HepG2 (cell line): ENCODE measurements at regions not wholly inside any gene's neighbourhood (a gene's known extent, or its start where the extent isn't known, plus 50 kb on each side); places are given as distances from the start of the nearest gene placed in this dataset.

ENCODE experiments used
- ATAC-seq: fragments of 200-7000 bp; cut with Tn5 transposase; 3 replicates; pipeline ENCODE4 v1.9.1; 2020; ENCODE audit warnings: mild to moderate bottlenecking, moderate library complexity
- BruUV-seq: library from RNA; stranded (reverse); fragments of 400-500 nt; replicated peaks from 2 replicates; lab custom pipeline; 2021; lab: Mats Ljungman, UMichigan
- CTCF ChIA-PET: fragments of 300-600 bp; formaldehyde crosslinking; extraction: SDS; loops from one replicate; lab custom pipeline; 2021; ENCODE audit warnings: low total read pairs, inconsistent platforms, low intra/inter-chr PET ratio; lab: Yijun Ruan, JAX
- POLR2A ChIA-PET: fragments of 350-600 bp; sonication (Branson Sonifier 250); formaldehyde crosslinking; loops from one replicate; lab custom pipeline; 2020; ENCODE audit warnings: antibody characterized with exemption, inconsistent platforms; lab: Yijun Ruan, JAX
- DNase-seq: peaks from one replicate; pipeline ENCODE4 v3.0.0-alpha.2; 2015; ENCODE audit warnings: low spot score
- FAIRE-seq: peaks from 3 replicates; lab custom pipeline; 2011; peaks lifted over from hg19 to GRCh38; lab: Jason Lieb, UNC
- H2AFZ ChIP-seq: one replicate; pipeline ENCODE4 v1.6.1; 2011; ENCODE audit warnings: low read length, inconsistent platforms
- H3K27ac ChIP-seq: fragments of 300-600 bp; 3 replicates; pipeline ENCODE4 v1.8.0; 2011; ENCODE audit warnings: mixed run types, mild to moderate bottlenecking, mixed read lengths, low read length, inconsistent platforms; ENCODE audit not compliant: insufficient read depth; ENCODE audit errors: extremely low read length
- H3K27me3 ChIP-seq, 2 experiments: fragments of 200-600 bp in 1 of 2; 2 replicates in 1 of 2; 3 replicates in 1 of 2; pipeline versions ENCODE4 v1.6.0 to v1.8.0; 2011; ENCODE audit warnings: low read length in 2 of 2, mild to moderate bottlenecking in 2 of 2, moderate library complexity in 2 of 2, inconsistent platforms in 1 of 2; ENCODE audit not compliant: insufficient read depth in 2 of 2, control insufficient read depth in 1 of 2
- H3K36me3 ChIP-seq, 2 experiments: fragments of 200-600 bp in 1 of 2; replicated peaks in 1 of 2; 2 replicates in 1 of 2; 3 replicates in 1 of 2; pipeline versions ENCODE4 v1.5.1 to v1.8.0; 2011; ENCODE audit warnings: low read length in 2 of 2, inconsistent platforms in 1 of 2; ENCODE audit not compliant: insufficient read depth in 2 of 2, control insufficient read depth in 1 of 2
- H3K4me1 ChIP-seq: 2 replicates; pipeline ENCODE4 v1.5.1; 2012; ENCODE audit warnings: low read length, inconsistent platforms; ENCODE audit not compliant: insufficient read depth
- H3K4me2 ChIP-seq: 2 replicates; pipeline ENCODE4 v1.6.0; 2011; ENCODE audit warnings: low read depth, low read length, inconsistent platforms
- H3K4me3 ChIP-seq, 3 experiments: fragments of 200-600 bp in 1 of 3; sonication (generic), shearing (Covaris generic) in 1 of 3; replicated peaks in 1 of 3; 2 replicates each; pipeline ENCODE4 v1.5.1; 2011 to 2016; ENCODE audit warnings: low read length in 3 of 3, inconsistent platforms in 2 of 3, low read depth in 2 of 3, mild to moderate bottlenecking in 2 of 3, control low read depth in 1 of 3, mixed read lengths in 1 of 3; ENCODE audit not compliant: insufficient read depth in 1 of 3
- H3K79me2 ChIP-seq: one replicate; pipeline ENCODE4 v1.6.1; 2011; ENCODE audit warnings: low read length, inconsistent platforms; ENCODE audit not compliant: insufficient read depth
- H3K9ac ChIP-seq: 2 replicates; pipeline ENCODE4 v1.6.0; 2011; ENCODE audit warnings: mild to moderate bottlenecking, low read depth, low read length, inconsistent platforms; ENCODE audit not compliant: insufficient read depth
- H3K9me3 ChIP-seq: 2 replicates; pipeline ENCODE4 v1.5.1; 2012; ENCODE audit warnings: mild to moderate bottlenecking, low read length
- H4K20me1 ChIP-seq: 2 replicates; pipeline ENCODE4 v1.6.0; 2011; ENCODE audit warnings: inconsistent platforms, mild to moderate bottlenecking, low read length, moderate library complexity; ENCODE audit not compliant: insufficient read depth
- CBX1 ChIP-seq: IDR thresholded peaks from one replicate; pipeline ENCODE4 v1.6.1; 2016; ENCODE audit warnings: antibody characterized with exemption, low read depth
- GPBP1L1 ChIP-seq: sonication (generic); formaldehyde crosslinking; IDR thresholded peaks from 2 replicates; pipeline ENCODE4 v1.5.0; 2020; ENCODE audit warnings: mild to moderate bottlenecking, missing genetic modification reagents
- NFRKB ChIP-seq: fragments of 450-650 bp; IDR thresholded peaks from 2 replicates; pipeline ENCODE4 v1.6.1; 2017
- NR2F6 ChIP-seq, 2 experiments: IDR thresholded peaks; 2 replicates each; pipeline ENCODE4 v1.6.1; 2016; ENCODE audit warnings: antibody characterized with exemption in 1 of 2, mild to moderate bottlenecking in 1 of 2
- SRY ChIP-seq: sonication (generic); formaldehyde crosslinking; IDR thresholded peaks from 2 replicates; pipeline ENCODE4 v1.8.0; 2022; ENCODE audit warnings: mild to moderate bottlenecking, missing genetic modification reagents
- SSRP1 ChIP-seq: IDR thresholded peaks from 2 replicates; pipeline ENCODE4 v1.6.1; 2016; ENCODE audit warnings: control low read depth
- ZBTB25 ChIP-seq: IDR thresholded peaks from 2 replicates; pipeline ENCODE4 v1.6.1; 2018; ENCODE audit warnings: missing genetic modification reagents
- ZBTB3 ChIP-seq: sonication (generic); formaldehyde crosslinking; IDR thresholded peaks from 2 replicates; pipeline ENCODE4 v1.4.0; 2020; ENCODE audit warnings: low read depth, mild to moderate bottlenecking, moderate library complexity, missing genetic modification reagents, borderline replicate concordance
- ZFP36L2 ChIP-seq: sonication (generic); formaldehyde crosslinking; IDR thresholded peaks from 2 replicates; pipeline ENCODE4 v1.4.0; 2020; ENCODE audit warnings: missing genetic modification reagents
- ZSCAN22 ChIP-seq: sonication (generic); formaldehyde crosslinking; IDR thresholded peaks from 2 replicates; pipeline ENCODE4 v1.4.0; 2020; ENCODE audit warnings: mild to moderate bottlenecking, missing genetic modification reagents
- WGBS: methylation state at CpG from one replicate; pipeline ENCODE4 v1.1.6; 2017; ENCODE audit warnings: low lambda C conversion rate; 5-methylcytosine and 5-hydroxymethylcytosine counted together
- in situ Hi-C: cut with HindIII; loops from 2 replicates; pipeline ENCODE4 v1.10.0; 2017; ENCODE audit warnings: low pct_unique_long_range_greater_than_20kb; ENCODE audit not compliant: extremely low pct_ligation_motif_present
- intact Hi-C: fragments of 100-400 bp; cut with micrococcal nuclease; formaldehyde crosslinking; loops from one replicate; pipeline ENCODE4 v1.10.0; 2022; ENCODE audit not compliant: unreplicated experiment

GRCh38 chr22:20653795-20654342 lies 120.0 kb upstream of the SERPIND1 start:
- no peak overlapping the region for H2AFZ ChIP-seq
- H3K4me1 ChIP-seq, result no peaks in the 10 kb centered on the region
- POLR2A ChIA-PET, result no interaction called here
- ATAC-seq (no peak), DNase-seq (no peak), FAIRE-seq (no peak)
- no peak overlapping the region for H3K9ac ChIP-seq
- in situ Hi-C loops (no loop called here), intact Hi-C loops (no loop called here)
- H3K4me3 ChIP-seq, result no peak overlapping the region
- H3K27me3 ChIP-seq, result peaks cover 0 to 11% of the 10 kb centered on the region in 2 experiments; a peak in 3 of 5 replicates
- H3K27ac ChIP-seq, result no peak overlapping the region
- H4K20me1 ChIP-seq, result no peaks in the 10 kb centered on the region
- no peaks in the 10 kb centered on the region for H3K9me3 ChIP-seq
- H3K4me2 ChIP-seq, result no peak overlapping the region
- TF ChIP-seq NR2F6 (IDR thresholded peaks at IDR 0.05) (no peak), NR2F6 (CRISPR knock-in tag; IDR thresholded peaks at IDR 0.05) (no peak), SRY (no peak), CBX1 (no peak), ZBTB3 (CRISPR knock-in tag) (no peak), ZBTB25 (no peak), GPBP1L1 (CRISPR knock-in tag) (no peak), SSRP1 (no peak), ZSCAN22 (no peak), NFRKB (no peak), ZFP36L2 (no peak)
- TF ChIP-seq, all 625 proteins: peak for 0
- BruUV-seq, result no TSS peak
- 18% methylated on average over 2 of the region's 3 CpGs for WGBS
- Histone ChIP-seq H3K79me2 (no peaks in the 10 kb centered on the region), H3K36me3 (no peaks in the 10 kb centered on the region)
- CTCF ChIA-PET, result no interaction called here
